ENCODE measurements at regions not wholly inside any gene's neighbourhood (a gene's known extent, or its start where the extent isn't known, plus 50 kb on each side); places are given as distances from the start of the nearest gene placed in this dataset.

- in situ Hi-C loops (cut with HindIII; ENCODE audit: low pct_unique_long_range_greater_than_20kb, low sequenced_read_pairs), result no loop called here
- ATAC-seq (no peak), DNase-seq (ENCODE audit: low read depth, low spot score) (no peak)
- ChIA-PET CTCF (no interaction called here), POLR2A (no interaction called here)
- Histone ChIP-seq H3K4me3 (ENCODE audit: low read depth in 2 of 2, low read length in 2 of 2) (no peak overlapping the region), H3K27me3 (ENCODE audit: control insufficient read depth, insufficient read depth, low read length) (peaks cover 9% of the 10 kb centered on the region), H3K4me1 (ENCODE audit: control insufficient read depth, insufficient read depth, low read length) (no peaks in the 10 kb centered on the region), H3K27ac (ENCODE audit: low read length) (no peak overlapping the region), H3K9me3 (ENCODE audit: control insufficient read depth, insufficient read depth, low read depth, low read length) (no peaks in the 10 kb centered on the region), H3K36me3 (ENCODE audit: control insufficient read depth, insufficient read depth, low read length) (no peaks in the 10 kb centered on the region)
- BruUV-seq (replicated peaks), result no TSS peak
- intact Hi-C loops (cut with micrococcal nuclease; ENCODE audit: unreplicated experiment), result no loop called here
- TF ChIP-seq REST (IDR thresholded peaks at IDR 0.05; ENCODE audit: insufficient read depth in 1 of 2, low read depth in 2 of 2, low read length in 1 of 2) (no peak), SIN3A (IDR thresholded peaks at IDR 0.05; ENCODE audit: borderline replicate concordance, insufficient read depth, low read depth, low read length) (no peak), TCF7L2 (IDR thresholded peaks at IDR 0.05; ENCODE audit: low read depth, low read length) (no peak), POLR2AphosphoS5 (IDR thresholded peaks at IDR 0.05; ENCODE audit: low read depth, low read length) (no peak), CTCF (IDR thresholded peaks at IDR 0.05) (no peak)
Measured at GRCh38 chr11:45544826-45545225, 120.6 kb downstream of the CHST1 start.

- ATAC-seq (no peak), DNase-seq (ENCODE audit: low read depth, low spot score) (no peak)
- Histone ChIP-seq H3K9me3 (ENCODE audit: control insufficient read depth, insufficient read depth, low read depth, low read length) (no peaks in the 10 kb centered on the region), H3K27me3 (ENCODE audit: control insufficient read depth, insufficient read depth, low read length) (peaks cover 11% of the 10 kb centered on the region), H3K36me3 (ENCODE audit: control insufficient read depth, insufficient read depth, low read length) (no peaks in the 10 kb centered on the region), H3K4me1 (ENCODE audit: control insufficient read depth, insufficient read depth, low read length) (no peaks in the 10 kb centered on the region), H3K4me3 (ENCODE audit: low read depth in 2 of 2, low read length in 2 of 2) (no peak overlapping the region), H3K27ac (ENCODE audit: low read length) (no peak overlapping the region)
- TF ChIP-seq REST (IDR thresholded peaks at IDR 0.05; ENCODE audit: insufficient read depth in 1 of 2, low read depth in 2 of 2, low read length in 1 of 2), result peak; percentile 86 to 90
- no peak for TF ChIP-seq CTCF (IDR thresholded peaks at IDR 0.05)
- POLR2A ChIA-PET, result no interaction called here
- in situ Hi-C loops (cut with HindIII; ENCODE audit: low pct_unique_long_range_greater_than_20kb, low sequenced_read_pairs) (no loop called here), intact Hi-C loops (cut with micrococcal nuclease; ENCODE audit: unreplicated experiment) (no loop called here)
- CTCF ChIA-PET, result no interaction called here
- BruUV-seq (replicated peaks), result no TSS peak
Measured at GRCh38 chr11:45543808-45544422, 121.5 kb downstream of the CHST1 start.

Measured in Panc1 (cell line).